Suprapubic skin (tissue), 4 donors: ENCODE measurements at regions not wholly inside any gene's neighbourhood (a gene's known extent, or its start where the extent isn't known, plus 50 kb on each side); places are given as distances from the start of the nearest gene placed in this dataset.

ENCODE experiments used
- DNase-seq, 2 donors: peaks; one replicate each; pipeline ENCODE4 v3.0.0-alpha.2; 2019; ENCODE audit warnings: low spot score in 2 of 2
- H3K27ac ChIP-seq: fragments of 200-600 bp; sonication (generic); one replicate; pipeline ENCODE4 v1.5.1; 2019
- H3K27me3 ChIP-seq: fragments of 200-600 bp; sonication (generic); one replicate; pipeline ENCODE4 v1.5.1; 2019
- H3K36me3 ChIP-seq: fragments of 200-600 bp; sonication (generic); one replicate; pipeline ENCODE4 v1.5.1; 2019
- H3K4me1 ChIP-seq: fragments of 200-600 bp; sonication (generic); one replicate; pipeline ENCODE4 v1.5.1; 2019
- H3K4me3 ChIP-seq: fragments of 200-600 bp; sonication (generic); one replicate; pipeline ENCODE4 v1.5.1; 2019; ENCODE audit warnings: mild to moderate bottlenecking
- H3K9me3 ChIP-seq: fragments of 200-600 bp; sonication (generic); one replicate; pipeline ENCODE4 v1.5.1; 2019
- CTCF ChIP-seq, 2 donors: fragments of 200-600 bp in 1 of 2; fragments of 450-650 bp in 1 of 2; sonication (generic) in 1 of 2; IDR thresholded peaks; one replicate each; pipeline ENCODE4 v1.5.1; 2016 to 2019; ENCODE audit warnings: antibody characterized with exemption in 2 of 2, mild to moderate bottlenecking in 1 of 2, moderate library complexity in 1 of 2
- EP300 ChIP-seq: sonication (generic); formaldehyde crosslinking; IDR thresholded peaks from one replicate; pipeline ENCODE4 v1.6.1; 2017; ENCODE audit warnings: antibody characterized with exemption
- POLR2A ChIP-seq, 2 donors: fragments of 450-650 bp; IDR thresholded peaks; one replicate each; pipeline ENCODE4 v1.6.1; 2017; ENCODE audit warnings: antibody characterized with exemption in 2 of 2, mild to moderate bottlenecking in 2 of 2, moderate library complexity in 2 of 2
- POLR2AphosphoS5 ChIP-seq, 3 donors: sonication (generic); formaldehyde crosslinking; IDR thresholded peaks; one replicate each; pipeline ENCODE4 v1.6.1; 2017; ENCODE audit warnings: antibody characterized with exemption in 3 of 3
- WGBS: methylation state at CpG from one replicate; pipeline ENCODE4 v1.1.5; 2018; 5-methylcytosine and 5-hydroxymethylcytosine counted together

GRCh38 chr6:33863723-33864440 is 60.1 kb upstream of the MLN start:
- Histone ChIP-seq H3K36me3 (no peaks in the 10 kb centered on the region), H3K27ac (no peak overlapping the region), H3K4me1 (peaks cover 17% of the 10 kb centered on the region), H3K4me3 (no peak overlapping the region), H3K27me3 (no peaks in the 10 kb centered on the region), H3K9me3 (no peaks in the 10 kb centered on the region)
- DNase-seq: no peak
- WGBS: 78% methylated on average over 6 of the region's 6 CpGs
- TF ChIP-seq CTCF (IDR thresholded peaks at IDR 0.05): no peak
- TF ChIP-seq EP300: no peak
- TF ChIP-seq POLR2AphosphoS5 (IDR thresholded peaks at IDR 0.05): no peak
- TF ChIP-seq POLR2A (IDR thresholded peaks at IDR 0.05): no peak

GRCh38 chr6:33863084-33863483 is 59.3 kb upstream of the MLN start:
- H3K4me1 ChIP-seq: peaks cover 17% of the 10 kb centered on the region
- no peak for TF ChIP-seq EP300
- no peak for TF ChIP-seq POLR2AphosphoS5 (IDR thresholded peaks at IDR 0.05)
- no peak for TF ChIP-seq CTCF (IDR thresholded peaks at IDR 0.05)
- no peak for TF ChIP-seq POLR2A (IDR thresholded peaks at IDR 0.05)
- H3K9me3 ChIP-seq: no peaks in the 10 kb centered on the region
- no peaks in the 10 kb centered on the region for H3K36me3 ChIP-seq
- H3K27me3 ChIP-seq: no peaks in the 10 kb centered on the region
- 81% methylated on average over 6 of the region's 6 CpGs for WGBS
- no peak for DNase-seq
- H3K27ac ChIP-seq: no peak overlapping the region
- H3K4me3 ChIP-seq: no peak overlapping the region

GRCh38 chr6:33862536-33862935 is 58.7 kb upstream of the MLN start:
- Histone ChIP-seq H3K9me3 (no peaks in the 10 kb centered on the region), H3K27me3 (no peaks in the 10 kb centered on the region), H3K4me3 (no peak overlapping the region), H3K4me1 (peaks cover 20% of the 10 kb centered on the region), H3K36me3 (no peaks in the 10 kb centered on the region), H3K27ac (no peak overlapping the region)
- DNase-seq: no peak
- WGBS: 94% methylated on average over 3 of the region's 4 CpGs
- TF ChIP-seq POLR2A (IDR thresholded peaks at IDR 0.05) (no peak), CTCF (IDR thresholded peaks at IDR 0.05) (no peak), POLR2AphosphoS5 (IDR thresholded peaks at IDR 0.05) (no peak), EP300 (no peak)

GRCh38 chr6:33861722-33862121 is 57.9 kb upstream of the MLN start:
- no peaks in the 10 kb centered on the region for H3K36me3 ChIP-seq
- 84% methylated on average over 2 of the region's 2 CpGs for WGBS
- H3K27me3 ChIP-seq: peaks cover 3% of the 10 kb centered on the region
- DNase-seq: no peak
- no peak overlapping the region for H3K27ac ChIP-seq
- no peaks in the 10 kb centered on the region for H3K9me3 ChIP-seq
- TF ChIP-seq POLR2AphosphoS5 (IDR thresholded peaks at IDR 0.05) (no peak), CTCF (IDR thresholded peaks at IDR 0.05) (no peak), POLR2A (IDR thresholded peaks at IDR 0.05) (no peak), EP300 (no peak)
- peaks cover 28% of the 10 kb centered on the region for H3K4me1 ChIP-seq
- H3K4me3 ChIP-seq: no peak overlapping the region

GRCh38 chr6:33860706-33861474 is 57.1 kb upstream of the MLN start:
- DNase-seq: no peak
- peaks cover 28% of the 10 kb centered on the region for H3K4me1 ChIP-seq
- no peak overlapping the region for H3K4me3 ChIP-seq
- TF ChIP-seq POLR2A (IDR thresholded peaks at IDR 0.05) (no peak), POLR2AphosphoS5 (IDR thresholded peaks at IDR 0.05) (no peak), EP300 (no peak), CTCF (IDR thresholded peaks at IDR 0.05) (no peak)
- H3K9me3 ChIP-seq: no peaks in the 10 kb centered on the region
- peaks cover 11% of the 10 kb centered on the region for H3K27me3 ChIP-seq
- 29% methylated on average over 7 of the region's 7 CpGs for WGBS
- no peak overlapping the region for H3K27ac ChIP-seq
- H3K36me3 ChIP-seq: no peaks in the 10 kb centered on the region
